ENCODE measurements at regions not wholly inside any gene's neighbourhood (a gene's known extent, or its start where the extent isn't known, plus 50 kb on each side); places are given as distances from the start of the nearest gene placed in this dataset.
"Not testable (repeated sequence)": the region's sequence is repeated elsewhere in the genome, so short reads cannot be mapped to it uniquely, and the experiment has no call there.

- H3K27me3 Mint-ChIP-seq (ENCODE audit: low read depth), result peaks cover 38% of the 10 kb centered on the region
- H3K36me3 Mint-ChIP-seq (ENCODE audit: low read depth), result no peaks in the 10 kb centered on the region
- no peak for TF ChIP-seq CTCF (IDR thresholded peaks at IDR 0.05; ENCODE audit: unreplicated experiment in 3 of 3)
- no peaks in the 10 kb centered on the region for H3K9me3 Mint-ChIP-seq
- no peak overlapping the region for H3K4me3 Mint-ChIP-seq
- H3K27ac Mint-ChIP-seq, result no peak overlapping the region
- peaks cover 15% of the 10 kb centered on the region for H3K4me1 Mint-ChIP-seq
Measured at GRCh38 chr6:150306290-150306689, 62.5 kb upstream of the IYD start.

- TF ChIP-seq CTCF (IDR thresholded peaks at IDR 0.05; ENCODE audit: unreplicated experiment in 3 of 3), result no peak
- peaks cover 37% of the 10 kb centered on the region for H3K27me3 Mint-ChIP-seq (ENCODE audit: low read depth)
- no peaks in the 10 kb centered on the region for H3K9me3 Mint-ChIP-seq
- H3K4me3 Mint-ChIP-seq, result no peak overlapping the region
- peaks cover 4% of the 10 kb centered on the region for H3K4me1 Mint-ChIP-seq
- H3K27ac Mint-ChIP-seq, result no peak overlapping the region
- H3K36me3 Mint-ChIP-seq (ENCODE audit: low read depth), result no peaks in the 10 kb centered on the region
Measured at GRCh38 chr6:150307520-150307919, 61.3 kb upstream of the IYD start.

GRCh38 chr6:150308812-150309645 is 59.8 kb upstream of the IYD start:
- Mint-ChIP-seq H3K27me3 (ENCODE audit: low read depth) (peaks cover 39% of the 10 kb centered on the region), H3K9me3 (no peaks in the 10 kb centered on the region), H3K36me3 (ENCODE audit: low read depth) (no peaks in the 10 kb centered on the region), H3K27ac (no peak overlapping the region), H3K4me3 (no peak overlapping the region), H3K4me1 (peaks cover 13% of the 10 kb centered on the region)
- TF ChIP-seq CTCF (IDR thresholded peaks at IDR 0.05; ENCODE audit: unreplicated experiment in 3 of 3), result no peak

GRCh38 chr6:150310539-150310938 is 58.3 kb upstream of the IYD start:
- H3K27ac Mint-ChIP-seq, result no peak overlapping the region

GRCh38 chr6:150311149-150311944 is 57.5 kb upstream of the IYD start:
- not testable (repeated sequence) for H3K4me3 Mint-ChIP-seq; H3K9me3 Mint-ChIP-seq; H3K36me3 Mint-ChIP-seq (ENCODE audit: low read depth); H3K27ac Mint-ChIP-seq
- H3K27me3 Mint-ChIP-seq (ENCODE audit: low read depth), result peaks cover 35% of the 10 kb centered on the region
- H3K4me1 Mint-ChIP-seq, result peaks cover 22% of the 10 kb centered on the region

More at GRCh38 chr6:150310539-150310938, 58.3 kb upstream of the IYD start:
- H3K9me3 Mint-ChIP-seq, result peaks cover 3% of the 10 kb centered on the region
- no peaks in the 10 kb centered on the region for H3K36me3 Mint-ChIP-seq (ENCODE audit: low read depth)
- peaks cover 31% of the 10 kb centered on the region for H3K27me3 Mint-ChIP-seq (ENCODE audit: low read depth)
- no peak for TF ChIP-seq CTCF (IDR thresholded peaks at IDR 0.05; ENCODE audit: unreplicated experiment in 3 of 3)
- peaks cover 18% of the 10 kb centered on the region for H3K4me1 Mint-ChIP-seq
- no peak overlapping the region for H3K4me3 Mint-ChIP-seq

GRCh38 chr6:150312395-150312794 is 56.4 kb upstream of the IYD start:
- peaks cover 3% of the 10 kb centered on the region for H3K9me3 Mint-ChIP-seq
- no peak overlapping the region for H3K4me3 Mint-ChIP-seq
- TF ChIP-seq CTCF (IDR thresholded peaks at IDR 0.05; ENCODE audit: unreplicated experiment in 3 of 3), result no peak
- H3K4me1 Mint-ChIP-seq, result peaks cover 29% of the 10 kb centered on the region
- H3K27me3 Mint-ChIP-seq (ENCODE audit: low read depth), result peaks cover 39% of the 10 kb centered on the region
- H3K27ac Mint-ChIP-seq, result no peak overlapping the region
- H3K36me3 Mint-ChIP-seq (ENCODE audit: low read depth), result no peaks in the 10 kb centered on the region
